ENCODE measurements at regions not wholly inside any gene's neighbourhood (a gene's known extent, or its start where the extent isn't known, plus 50 kb on each side); places are given as distances from the start of the nearest gene placed in this dataset.

- TF ChIP-seq ZBTB11 (tag by site-specific recombination; conservative IDR thresholded peaks at IDR 0.05; ENCODE audit: low read depth): no peak
- no peak for TF ChIP-seq CTCF (tag by site-specific recombination; IDR thresholded peaks at IDR 0.05)
- TF ChIP-seq PRDM1 (tag by site-specific recombination; IDR thresholded peaks at IDR 0.05): no peak
- TF ChIP-seq ZNF747 (tag by site-specific recombination; IDR thresholded peaks at IDR 0.05): no peak
- TF ChIP-seq ZNF133 (tag by site-specific recombination; IDR thresholded peaks at IDR 0.05): no peak
- TF ChIP-seq, protein P1, sequence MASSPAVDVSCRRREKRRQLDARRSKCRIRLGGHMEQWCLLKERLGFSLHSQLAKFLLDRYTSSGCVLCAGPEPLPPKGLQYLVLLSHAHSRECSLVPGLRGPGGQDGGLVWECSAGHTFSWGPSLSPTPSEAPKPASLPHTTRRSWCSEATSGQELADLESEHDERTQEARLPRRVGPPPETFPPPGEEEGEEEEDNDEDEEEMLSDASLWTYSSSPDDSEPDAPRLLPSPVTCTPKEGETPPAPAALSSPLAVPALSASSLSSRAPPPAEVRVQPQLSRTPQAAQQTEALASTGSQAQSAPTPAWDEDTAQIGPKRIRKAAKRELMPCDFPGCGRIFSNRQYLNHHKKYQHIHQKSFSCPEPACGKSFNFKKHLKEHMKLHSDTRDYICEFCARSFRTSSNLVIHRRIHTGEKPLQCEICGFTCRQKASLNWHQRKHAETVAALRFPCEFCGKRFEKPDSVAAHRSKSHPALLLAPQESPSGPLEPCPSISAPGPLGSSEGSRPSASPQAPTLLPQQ (tag by site-specific recombination; IDR thresholded peaks at IDR 0.05): no peak
- TF ChIP-seq ZNF18 (tag by site-specific recombination; IDR thresholded peaks at IDR 0.05): no peak
- TF ChIP-seq ZNF302 (tag by site-specific recombination; IDR thresholded peaks at IDR 0.05; ENCODE audit: low read depth): no peak
- no peak for TF ChIP-seq ZFP3 (tag by site-specific recombination; IDR thresholded peaks at IDR 0.05; ENCODE audit: low read depth)
- no peak for TF ChIP-seq BCL11A (tag by site-specific recombination; IDR thresholded peaks at IDR 0.05; ENCODE audit: low read depth)
- no peak for TF ChIP-seq ZNF777 (tag by site-specific recombination; IDR thresholded peaks at IDR 0.05; ENCODE audit: borderline replicate concordance)
- no peak for TF ChIP-seq ZNF768 (tag by site-specific recombination; IDR thresholded peaks at IDR 0.05)
- no peak for TF ChIP-seq ZNF175 (tag by site-specific recombination; IDR thresholded peaks at IDR 0.05)
- TF ChIP-seq OSR2 (tag by site-specific recombination; IDR thresholded peaks at IDR 0.05): no peak
Observed at GRCh38 chr22:47274196-47274595, 511.7 kb downstream of the TBC1D22A start.
